ENCODE measurements at regions not wholly inside any gene's neighbourhood (a gene's known extent, or its start where the extent isn't known, plus 50 kb on each side); places are given as distances from the start of the nearest gene placed in this dataset.

DNA sequence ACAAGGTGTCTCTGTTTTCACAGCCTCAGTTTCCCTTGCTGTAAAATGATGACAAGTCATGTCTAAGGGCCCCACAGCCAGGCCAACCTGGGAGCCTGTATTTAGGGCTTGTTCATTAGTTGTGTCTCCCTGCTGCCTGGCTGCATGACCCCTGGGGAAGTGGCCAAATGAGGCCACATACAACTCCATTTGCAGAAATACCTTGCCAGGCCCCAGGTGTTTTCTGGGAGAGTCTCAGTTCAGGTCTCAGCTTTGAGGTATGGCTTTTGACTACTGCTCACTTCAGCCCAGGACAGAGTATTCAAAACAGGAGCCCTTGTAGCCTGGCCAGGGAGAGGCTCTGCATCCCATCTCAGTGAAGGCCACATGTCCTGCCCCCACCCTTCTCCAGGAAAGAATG is 202.5 kb upstream of the MAMLD1 start:
- no peaks in the 10 kb centered on the region for H3K4me1 Mint-ChIP-seq (ENCODE audit: low read depth)
- H3K4me3 Mint-ChIP-seq: no peak overlapping the region
- CTCF ChIA-PET: no interaction called here
- H3K9me3 Mint-ChIP-seq (ENCODE audit: insufficient read depth): no peaks in the 10 kb centered on the region
- no peaks in the 10 kb centered on the region for H3K36me3 Mint-ChIP-seq (ENCODE audit: low read depth)
- no peak for DNase-seq
- no peak for ATAC-seq
- no peak overlapping the region for H3K27ac Mint-ChIP-seq
- H3K27me3 Mint-ChIP-seq (ENCODE audit: low read depth): no peaks in the 10 kb centered on the region
- POLR2A ChIA-PET: no interaction called here

DNA sequence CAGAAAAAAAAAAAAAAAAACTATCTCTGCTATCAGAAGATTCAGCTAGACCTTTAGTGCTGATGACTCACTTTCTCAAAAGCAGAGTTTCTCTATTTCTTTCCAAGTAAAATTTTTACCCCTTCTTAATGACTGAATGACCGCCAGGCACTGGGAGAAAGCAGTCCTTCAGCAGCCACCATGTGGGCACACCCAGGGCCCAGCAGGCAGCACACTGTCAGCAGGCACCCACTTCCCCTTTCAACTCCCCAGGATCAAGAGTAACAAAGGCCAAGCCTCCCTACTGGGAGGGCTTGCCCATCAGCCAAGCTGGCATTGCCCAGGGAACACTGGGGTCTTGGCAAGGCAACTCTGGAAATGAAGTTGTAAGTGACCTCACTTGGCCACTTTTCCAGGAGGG is 201.9 kb upstream of the MAMLD1 start:
- no peak for DNase-seq
- no peak overlapping the region for H3K4me3 Mint-ChIP-seq
- no peaks in the 10 kb centered on the region for H3K4me1 Mint-ChIP-seq (ENCODE audit: low read depth)
- no peaks in the 10 kb centered on the region for H3K36me3 Mint-ChIP-seq (ENCODE audit: low read depth)
- POLR2A ChIA-PET: no interaction called here
- H3K27me3 Mint-ChIP-seq (ENCODE audit: low read depth): no peaks in the 10 kb centered on the region
- CTCF ChIA-PET: no interaction called here
- H3K9me3 Mint-ChIP-seq (ENCODE audit: insufficient read depth): no peaks in the 10 kb centered on the region
- no peak for ATAC-seq
- H3K27ac Mint-ChIP-seq: no peak overlapping the region

DNA sequence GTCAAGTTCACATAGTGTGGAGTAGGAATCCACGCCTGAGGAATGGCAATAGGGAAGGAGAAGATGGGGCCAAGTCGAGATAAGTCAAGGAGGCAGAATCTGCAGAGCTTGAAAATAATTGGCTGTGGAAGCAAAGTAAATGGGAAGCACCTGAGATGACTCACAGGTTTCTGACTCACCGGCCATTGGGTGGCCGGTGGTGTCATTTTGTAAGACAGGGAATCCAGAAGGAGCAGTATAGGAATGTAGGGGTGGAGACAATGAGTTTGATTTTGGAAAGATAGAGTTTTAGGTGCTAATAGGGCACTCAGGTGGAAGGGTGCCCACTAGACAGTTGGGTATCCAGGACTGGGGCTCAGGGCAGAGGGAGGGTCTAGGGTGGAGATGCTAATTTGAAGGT is 201.0 kb upstream of the MAMLD1 start:
- ATAC-seq (no peak), DNase-seq (no peak)
- ChIA-PET POLR2A (no interaction called here), CTCF (no interaction called here)
- Mint-ChIP-seq H3K36me3 (ENCODE audit: low read depth) (no peaks in the 10 kb centered on the region), H3K27me3 (ENCODE audit: low read depth) (no peaks in the 10 kb centered on the region), H3K9me3 (ENCODE audit: insufficient read depth) (no peaks in the 10 kb centered on the region), H3K4me3 (no peak overlapping the region), H3K4me1 (ENCODE audit: low read depth) (no peaks in the 10 kb centered on the region), H3K27ac (no peak overlapping the region)

DNA sequence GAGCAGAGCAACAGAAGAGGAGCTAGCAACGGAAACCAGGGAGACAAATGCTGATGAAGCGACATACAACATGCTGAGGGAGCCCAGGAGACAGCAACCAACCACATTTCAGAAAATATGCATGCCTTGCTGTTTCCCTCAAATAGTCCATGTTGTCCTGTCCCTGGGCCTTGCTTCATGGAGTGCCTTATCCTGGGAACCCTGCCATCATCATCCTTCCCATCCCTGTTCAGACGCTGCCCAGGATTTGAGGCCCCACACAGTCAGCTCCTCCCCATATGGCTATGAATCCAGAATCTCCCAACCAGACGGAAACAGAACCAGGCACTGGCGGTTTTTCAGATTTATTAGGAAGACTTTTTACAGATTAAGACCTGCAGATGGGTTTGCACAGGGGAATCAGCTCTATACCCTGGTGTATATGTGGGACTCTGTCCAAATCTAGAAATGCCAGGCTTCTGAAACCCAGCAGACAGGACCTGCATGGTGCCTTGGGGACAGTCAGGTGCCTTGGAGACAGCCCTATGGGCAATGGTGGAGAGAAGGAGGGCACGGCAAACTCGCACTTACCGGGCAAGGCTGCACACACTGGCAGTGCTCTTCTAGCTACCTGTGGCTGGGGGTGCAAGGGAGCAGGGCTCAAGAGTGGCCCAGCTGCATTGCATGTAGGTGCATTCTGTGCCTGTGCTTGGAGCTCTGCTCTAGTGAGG is 199.7 kb upstream of the MAMLD1 start:
- no peak overlapping the region for H3K27ac Mint-ChIP-seq
- H3K36me3 Mint-ChIP-seq (ENCODE audit: low read depth): no peaks in the 10 kb centered on the region
- DNase-seq: no peak
- no peak overlapping the region for H3K4me3 Mint-ChIP-seq
- ChIA-PET POLR2A (no interaction called here), CTCF (no interaction called here)
- no peaks in the 10 kb centered on the region for H3K4me1 Mint-ChIP-seq (ENCODE audit: low read depth)
- no peak for ATAC-seq
- H3K9me3 Mint-ChIP-seq (ENCODE audit: insufficient read depth): no peaks in the 10 kb centered on the region
- H3K27me3 Mint-ChIP-seq (ENCODE audit: low read depth): no peaks in the 10 kb centered on the region

DNA sequence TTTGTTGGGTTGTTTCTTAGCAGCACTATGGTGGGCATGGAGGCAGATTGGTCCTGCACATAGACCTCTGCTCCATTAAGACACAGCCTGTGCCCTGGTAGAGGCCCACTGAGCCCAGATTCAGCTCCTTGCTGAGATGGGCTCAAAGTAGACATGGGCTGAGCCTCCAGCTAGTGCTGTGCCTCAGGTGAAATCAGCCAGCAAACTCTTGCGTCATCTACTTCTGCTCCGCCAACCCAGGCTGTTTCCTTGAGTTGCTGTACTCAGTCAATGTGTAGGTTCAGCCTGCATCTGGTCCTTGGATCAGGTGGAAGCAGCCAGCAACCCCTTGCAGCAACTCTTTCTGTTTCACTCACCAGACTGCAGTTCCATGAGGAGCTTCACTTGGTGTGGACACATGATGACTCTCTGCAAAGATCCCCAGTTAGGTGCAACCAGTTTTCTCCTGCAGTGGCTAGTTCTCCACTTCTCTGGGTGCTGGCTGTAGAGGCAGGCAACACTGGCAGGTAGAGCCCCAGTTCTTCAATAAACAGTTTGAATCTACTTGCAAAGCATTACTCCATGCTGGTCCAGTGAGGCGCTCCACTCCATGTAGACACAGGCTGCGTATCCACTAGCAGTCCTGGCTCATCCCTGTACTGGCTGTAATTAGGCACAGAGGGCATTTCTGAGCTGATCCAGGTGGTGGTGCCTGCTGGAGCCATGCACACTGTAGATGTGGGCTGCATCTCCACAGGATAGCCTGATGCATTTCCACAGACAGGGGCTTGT is 199.0 kb upstream of the MAMLD1 start:
- CTCF ChIA-PET: no interaction called here
- DNase-seq (no peak), ATAC-seq (no peak)
- H3K9me3 Mint-ChIP-seq (ENCODE audit: insufficient read depth): no peaks in the 10 kb centered on the region
- POLR2A ChIA-PET: no interaction called here
- no peaks in the 10 kb centered on the region for H3K36me3 Mint-ChIP-seq (ENCODE audit: low read depth)
- H3K4me1 Mint-ChIP-seq (ENCODE audit: low read depth): no peaks in the 10 kb centered on the region
- H3K27me3 Mint-ChIP-seq (ENCODE audit: low read depth): no peaks in the 10 kb centered on the region
- no peak overlapping the region for H3K4me3 Mint-ChIP-seq
- no peak overlapping the region for H3K27ac Mint-ChIP-seq

DNA sequence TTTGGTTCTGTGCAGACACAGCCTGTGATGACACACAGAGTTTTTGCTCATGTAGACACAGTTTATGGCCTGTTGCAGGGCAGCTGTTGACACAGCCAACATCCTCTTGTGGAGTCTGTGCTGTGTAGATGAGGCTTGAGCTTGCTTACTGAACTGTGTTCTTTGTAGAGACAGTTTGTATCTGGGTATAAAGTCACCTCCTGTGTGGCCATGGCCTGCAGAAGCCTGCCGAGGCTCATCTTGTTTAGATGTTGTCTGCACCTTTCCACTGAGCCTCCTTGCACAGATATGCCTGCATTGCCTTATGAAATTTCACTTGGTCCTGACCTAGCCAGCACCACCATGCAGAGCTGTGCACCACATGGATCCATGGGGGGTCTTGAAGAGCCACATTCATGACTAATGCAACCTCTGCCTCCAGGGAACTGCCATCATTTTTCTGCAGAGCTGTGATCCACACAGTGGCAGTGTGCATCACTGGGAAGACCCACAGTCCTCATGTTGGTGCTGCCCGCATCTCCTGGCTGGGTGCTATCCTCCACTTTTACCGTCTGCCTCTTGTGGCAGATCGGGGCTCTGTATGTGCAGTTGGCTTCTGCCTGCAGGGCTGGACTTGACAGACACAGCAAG is 198.0 kb upstream of the MAMLD1 start:
- H3K4me3 Mint-ChIP-seq: no peak overlapping the region
- H3K27me3 Mint-ChIP-seq (ENCODE audit: low read depth): no peaks in the 10 kb centered on the region
- H3K36me3 Mint-ChIP-seq (ENCODE audit: low read depth): no peaks in the 10 kb centered on the region
- ATAC-seq (no peak), DNase-seq (no peak)
- no peak overlapping the region for H3K27ac Mint-ChIP-seq
- ChIA-PET POLR2A (no interaction called here), CTCF (no interaction called here)
- no peaks in the 10 kb centered on the region for H3K4me1 Mint-ChIP-seq (ENCODE audit: low read depth)
- H3K9me3 Mint-ChIP-seq (ENCODE audit: insufficient read depth): no peaks in the 10 kb centered on the region

DNA sequence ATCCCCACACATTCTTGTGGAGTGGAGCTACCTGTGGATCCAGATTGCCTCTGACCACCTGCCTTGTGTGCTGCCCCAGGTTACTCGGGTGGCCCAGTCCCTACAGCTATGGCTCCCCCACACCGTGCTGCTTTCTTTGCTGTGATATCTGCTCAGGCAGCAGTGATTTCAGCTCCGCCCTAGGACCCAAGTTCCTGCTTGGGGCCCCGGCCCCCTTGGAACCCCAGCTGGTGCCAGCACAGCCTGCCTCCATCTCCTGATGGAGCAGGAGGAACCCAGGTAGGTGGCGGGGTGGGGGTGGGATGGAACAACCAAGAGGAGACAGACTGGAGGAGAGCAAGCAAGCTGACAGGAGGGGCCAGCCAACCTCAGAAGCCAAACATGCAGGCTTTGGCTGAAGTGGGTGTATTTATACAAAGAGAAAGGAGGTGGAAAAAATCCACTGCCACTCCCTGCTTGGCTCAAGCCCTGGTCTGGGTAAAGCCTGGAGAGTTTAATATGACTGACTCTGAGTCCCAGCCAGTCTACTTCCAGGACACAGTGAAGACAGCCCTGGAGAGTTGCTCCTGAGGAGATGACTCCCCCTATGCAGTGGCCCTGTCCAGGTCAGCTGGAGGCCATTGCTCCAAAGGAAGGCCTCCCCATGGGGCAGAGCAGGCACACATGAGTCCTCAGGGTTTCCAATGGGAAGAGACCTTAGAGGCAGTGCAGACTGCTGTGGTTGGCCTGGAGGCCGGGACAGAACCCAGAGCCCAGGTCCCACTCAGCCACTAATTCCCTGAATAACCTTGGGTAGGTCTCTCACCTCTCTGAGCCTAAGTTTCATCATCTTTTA is 197.1 kb upstream of the MAMLD1 start:
- no peak for ATAC-seq
- ChIA-PET POLR2A (no interaction called here), CTCF (no interaction called here)
- DNase-seq: no peak
- Mint-ChIP-seq H3K36me3 (ENCODE audit: low read depth) (no peaks in the 10 kb centered on the region), H3K27me3 (ENCODE audit: low read depth) (no peaks in the 10 kb centered on the region), H3K4me3 (no peak overlapping the region), H3K27ac (no peak overlapping the region), H3K9me3 (ENCODE audit: insufficient read depth) (no peaks in the 10 kb centered on the region), H3K4me1 (ENCODE audit: low read depth) (no peaks in the 10 kb centered on the region)

DNA sequence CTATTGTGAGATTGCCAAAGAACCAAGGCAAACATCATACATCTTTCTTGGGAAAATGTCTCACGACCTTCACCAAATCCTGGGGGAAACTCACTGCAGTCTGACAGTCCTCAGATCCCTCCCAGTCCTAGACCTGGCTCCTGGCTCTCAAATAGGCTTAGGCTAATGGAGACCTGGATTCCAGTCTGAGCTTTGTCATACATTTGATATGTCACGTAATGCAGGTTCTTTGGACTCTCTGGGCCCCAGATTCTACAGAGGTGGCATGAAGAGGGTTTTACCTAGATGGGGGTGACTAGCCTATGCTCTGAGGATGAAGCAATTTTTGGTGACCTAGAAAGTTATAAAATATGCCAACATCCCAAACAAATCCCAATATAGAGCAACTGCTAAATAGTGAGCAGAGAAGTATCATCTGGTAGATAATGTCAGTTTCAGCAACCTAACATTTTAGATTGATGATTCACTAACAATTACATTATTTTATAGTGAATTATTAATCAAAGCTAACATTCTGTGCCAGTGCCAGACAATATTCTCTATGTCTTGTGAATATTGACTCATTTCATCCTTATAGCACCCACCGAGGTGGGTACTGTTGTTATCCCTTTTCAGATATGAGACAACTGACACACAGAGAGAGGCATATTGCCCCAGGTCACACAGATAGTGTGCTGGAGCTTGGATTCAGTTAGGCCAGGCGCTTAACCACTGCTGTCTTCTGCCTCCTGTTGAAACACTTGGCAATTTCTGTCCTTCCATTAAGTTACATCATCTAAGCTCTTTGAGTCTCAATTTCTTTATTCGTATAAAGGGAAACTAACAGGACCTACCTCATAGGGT is 195.4 kb upstream of the MAMLD1 start:
- no peak for DNase-seq
- ATAC-seq: no peak
- Mint-ChIP-seq H3K4me3 (no peak overlapping the region), H3K4me1 (ENCODE audit: low read depth) (no peaks in the 10 kb centered on the region), H3K36me3 (ENCODE audit: low read depth) (no peaks in the 10 kb centered on the region), H3K27ac (no peak overlapping the region), H3K27me3 (ENCODE audit: low read depth) (no peaks in the 10 kb centered on the region), H3K9me3 (ENCODE audit: insufficient read depth) (no peaks in the 10 kb centered on the region)
- POLR2A ChIA-PET: no interaction called here
- CTCF ChIA-PET: no interaction called here

DNA sequence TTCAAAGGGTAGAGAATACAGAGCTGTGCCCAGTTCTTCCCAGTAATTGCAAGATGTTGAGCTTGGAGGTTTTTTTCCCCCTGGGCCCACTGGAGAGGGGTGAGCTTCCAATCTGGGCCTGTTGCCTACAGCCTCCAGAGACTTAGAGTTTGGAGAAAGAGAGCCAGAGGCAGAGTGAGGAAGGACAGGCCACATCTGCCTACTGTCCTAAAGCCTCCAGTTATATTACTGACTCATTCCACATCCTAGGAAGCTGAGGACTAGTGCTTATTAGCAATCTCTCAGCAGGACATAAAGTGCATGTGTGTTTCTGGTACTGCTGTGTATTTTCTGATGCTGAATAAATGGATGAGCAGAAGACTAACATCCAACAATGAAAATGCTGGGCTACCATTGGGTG is 181.0 kb upstream of the MAMLD1 start:
- Mint-ChIP-seq H3K27ac (no peak overlapping the region), H3K9me3 (ENCODE audit: insufficient read depth) (peaks cover 5% of the 10 kb centered on the region), H3K4me3 (no peak overlapping the region), H3K36me3 (ENCODE audit: low read depth) (no peaks in the 10 kb centered on the region), H3K4me1 (ENCODE audit: low read depth) (no peaks in the 10 kb centered on the region), H3K27me3 (ENCODE audit: low read depth) (peaks cover 10% of the 10 kb centered on the region)
- DNase-seq (no peak), ATAC-seq (no peak)
- POLR2A ChIA-PET: no interaction called here
- CTCF ChIA-PET: no interaction called here

DNA sequence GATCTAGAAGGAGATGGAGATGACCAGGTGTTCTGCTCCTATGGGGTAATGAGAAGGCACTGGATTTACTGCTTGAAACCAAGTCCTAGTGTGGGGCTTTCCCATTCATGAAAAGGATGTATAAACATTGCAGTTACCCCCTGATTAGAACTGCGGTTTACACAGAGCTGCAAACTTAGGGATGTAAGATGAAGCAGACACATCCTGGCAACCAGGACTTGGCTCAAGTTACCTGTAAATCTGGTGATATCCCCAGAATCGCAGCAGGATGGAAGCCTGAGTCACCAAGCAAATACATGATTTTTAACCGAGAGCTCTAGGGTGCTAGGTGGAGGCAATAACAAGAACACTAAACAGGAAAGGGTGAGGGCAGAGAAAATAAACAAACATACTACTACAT is 178.6 kb upstream of the MAMLD1 start:
- H3K4me1 Mint-ChIP-seq (ENCODE audit: low read depth): no peaks in the 10 kb centered on the region

DNA sequence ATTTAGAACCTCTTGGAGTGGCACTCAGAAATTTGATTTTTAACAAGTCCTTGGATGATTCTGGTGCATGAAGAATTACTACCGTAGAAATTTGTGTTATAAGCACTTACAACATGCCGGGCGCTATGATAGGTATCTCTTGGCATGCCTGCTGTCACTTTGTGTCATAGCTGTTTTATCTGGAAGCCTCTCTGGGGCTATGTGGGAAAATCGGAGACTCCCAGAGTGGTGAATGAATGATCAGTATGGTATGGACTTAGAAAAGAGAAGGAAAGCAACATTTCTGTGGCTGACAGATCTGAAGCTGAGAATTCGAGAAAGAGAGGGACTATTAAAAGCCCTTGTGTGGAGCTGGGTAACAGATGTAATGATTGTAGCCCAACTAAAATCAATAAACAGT is 177.4 kb upstream of the MAMLD1 start:
- no peaks in the 10 kb centered on the region for H3K4me1 Mint-ChIP-seq (ENCODE audit: low read depth)
- ATAC-seq (no peak), DNase-seq (no peak)
- no peaks in the 10 kb centered on the region for H3K36me3 Mint-ChIP-seq (ENCODE audit: low read depth)
- ChIA-PET CTCF (no interaction called here), POLR2A (no interaction called here)
- H3K9me3 Mint-ChIP-seq (ENCODE audit: insufficient read depth): no peaks in the 10 kb centered on the region
- peaks cover 10% of the 10 kb centered on the region for H3K27me3 Mint-ChIP-seq (ENCODE audit: low read depth)
- H3K4me3 Mint-ChIP-seq: no peak overlapping the region
- H3K27ac Mint-ChIP-seq: no peak overlapping the region

More for the DNA sequence above, 178.6 kb upstream of the MAMLD1 start:
- H3K4me3 Mint-ChIP-seq: no peak overlapping the region
- H3K27me3 Mint-ChIP-seq (ENCODE audit: low read depth): peaks cover 10% of the 10 kb centered on the region
- POLR2A ChIA-PET: no interaction called here
- CTCF ChIA-PET: no interaction called here
- DNase-seq (no peak), ATAC-seq (no peak)
- H3K27ac Mint-ChIP-seq: no peak overlapping the region
- no peaks in the 10 kb centered on the region for H3K9me3 Mint-ChIP-seq (ENCODE audit: insufficient read depth)
- H3K36me3 Mint-ChIP-seq (ENCODE audit: low read depth): no peaks in the 10 kb centered on the region

All from activated CD8-positive, alpha-beta T cell treated with anti-CD3 and anti-CD28 coated beads, Interleukin-2, amount 10 ng/mL, durations not matched to agents 7 days and 5 days (primary cell).